Natural killer cell (primary cell): ENCODE measurements at regions not wholly inside any gene's neighbourhood (a gene's known extent, or its start where the extent isn't known, plus 50 kb on each side); places are given as distances from the start of the nearest gene placed in this dataset.

Experiments used
- ATAC-seq, 3 donors: fragments of 150-1000 bp in 2 of 3; fragments of 200-7000 bp in 1 of 3; cut with Tn5 transposase; 1 replicate in 1 of 3; 2 replicates in 2 of 3; pipeline ENCODE4 v1.10.0; 2021; ENCODE audit warnings: mild to moderate bottlenecking in 2 of 3, moderate library complexity in 2 of 3
- DNase-seq, 2 donors: peaks; one replicate each; pipeline versions ENCODE4 v3.0.0 to v3.0.0-alpha.2; 2013 to 2021; ENCODE audit warnings: mixed read lengths in 1 of 2
- H3K27ac ChIP-seq: one replicate; pipeline ENCODE4 v1.5.1; 2013; ENCODE audit warnings: mild to moderate bottlenecking, low read length
- H3K27me3 ChIP-seq: one replicate; pipeline ENCODE4 v1.6.1; 2013; ENCODE audit warnings: low read length; ENCODE audit not compliant: control insufficient read depth, insufficient read depth
- H3K36me3 ChIP-seq: one replicate; pipeline ENCODE4 v1.6.1; 2013; ENCODE audit warnings: low read length; ENCODE audit not compliant: control insufficient read depth, insufficient read depth
- H3K4me1 ChIP-seq: one replicate; pipeline ENCODE4 v1.6.1; 2013; ENCODE audit warnings: low read length; ENCODE audit not compliant: control insufficient read depth, insufficient read depth
- H3K4me3 ChIP-seq: one replicate; pipeline ENCODE4 v1.5.1; 2013; ENCODE audit warnings: low read length
- H3K9me3 ChIP-seq: one replicate; pipeline ENCODE4 v1.6.1; 2013; ENCODE audit warnings: low read length; ENCODE audit not compliant: control insufficient read depth, insufficient read depth
- H3K27ac Mint-ChIP-seq, 2 donors: one replicate each; pipeline ENCODE4 v1.8.0; 2022; ENCODE audit warnings: mild to moderate bottlenecking in 2 of 2, mixed read lengths in 2 of 2, moderate library complexity in 1 of 2
- H3K27me3 Mint-ChIP-seq, 2 donors: one replicate each; pipeline ENCODE4 v1.8.0; 2022; ENCODE audit warnings: low read depth in 2 of 2, mixed read lengths in 2 of 2
- H3K36me3 Mint-ChIP-seq: one replicate; pipeline ENCODE4 v1.8.0; 2022; ENCODE audit warnings: mixed read lengths
- H3K4me1 Mint-ChIP-seq, 2 donors: one replicate each; pipeline ENCODE4 v1.8.0; 2022; ENCODE audit warnings: mixed read lengths in 2 of 2
- H3K4me3 Mint-ChIP-seq: one replicate; pipeline ENCODE4 v1.8.0; 2022; ENCODE audit warnings: mild to moderate bottlenecking, moderate library complexity, mixed read lengths
- H3K9me3 Mint-ChIP-seq, 2 donors: one replicate each; pipeline ENCODE4 v1.8.0; 2022; ENCODE audit warnings: mixed read lengths in 2 of 2
- WGBS: methylation state at CpG from one replicate; pipeline ENCODE4 v1.1.7; 2013; ENCODE audit warnings: missing lambda C conversion rate; ENCODE audit not compliant: insufficient coverage; 5-methylcytosine and 5-hydroxymethylcytosine counted together
- intact Hi-C: fragments of 100-400 bp; cut with micrococcal nuclease; formaldehyde crosslinking; loops from one replicate; pipeline ENCODE4 v1.14.2; 2022
- TF ChIP-seq, protein P1 (sequence below): fragments of 200-600 bp; IDR thresholded peaks from one replicate; pipeline ENCODE4 v1.8.0; 2022; ENCODE audit warnings: antibody characterized with exemption

DNA sequence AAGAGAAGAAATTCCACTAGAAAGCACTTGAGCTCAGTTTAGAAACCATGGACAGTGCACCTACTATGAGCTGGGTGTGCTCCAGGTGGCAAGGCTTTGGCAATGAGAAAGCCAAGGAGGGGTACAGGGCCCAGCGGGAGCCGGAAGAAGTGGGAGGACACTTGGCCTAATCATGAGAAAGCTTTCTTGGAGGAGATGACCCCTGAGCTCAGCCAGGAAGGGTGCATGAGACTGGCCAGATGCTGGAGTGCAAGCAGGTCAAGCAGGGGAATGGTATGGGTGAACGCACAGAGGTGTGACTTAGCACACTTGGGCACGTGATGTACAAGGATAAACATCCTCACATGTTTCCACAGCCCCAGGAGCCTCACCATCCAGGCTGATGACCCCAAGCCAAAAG, 97.2 kb upstream of the GLI2 start:
- ATAC-seq: no peak
- no peaks in the 10 kb centered on the region for H3K36me3 ChIP-seq
- H3K36me3 Mint-ChIP-seq: no peaks in the 10 kb centered on the region
- intact Hi-C loops: no loop called here
- H3K4me3 Mint-ChIP-seq: no peak overlapping the region
- no peaks in the 10 kb centered on the region for H3K9me3 Mint-ChIP-seq
- H3K27me3 Mint-ChIP-seq: peaks cover 0 to 10% of the 10 kb centered on the region in 2 donors
- no peak for DNase-seq
- 89% methylated on average over 3 of the region's 4 CpGs for WGBS
- H3K27ac Mint-ChIP-seq: no peak overlapping the region
- no peak overlapping the region for H3K27ac ChIP-seq
- TF ChIP-seq, protein P1, sequence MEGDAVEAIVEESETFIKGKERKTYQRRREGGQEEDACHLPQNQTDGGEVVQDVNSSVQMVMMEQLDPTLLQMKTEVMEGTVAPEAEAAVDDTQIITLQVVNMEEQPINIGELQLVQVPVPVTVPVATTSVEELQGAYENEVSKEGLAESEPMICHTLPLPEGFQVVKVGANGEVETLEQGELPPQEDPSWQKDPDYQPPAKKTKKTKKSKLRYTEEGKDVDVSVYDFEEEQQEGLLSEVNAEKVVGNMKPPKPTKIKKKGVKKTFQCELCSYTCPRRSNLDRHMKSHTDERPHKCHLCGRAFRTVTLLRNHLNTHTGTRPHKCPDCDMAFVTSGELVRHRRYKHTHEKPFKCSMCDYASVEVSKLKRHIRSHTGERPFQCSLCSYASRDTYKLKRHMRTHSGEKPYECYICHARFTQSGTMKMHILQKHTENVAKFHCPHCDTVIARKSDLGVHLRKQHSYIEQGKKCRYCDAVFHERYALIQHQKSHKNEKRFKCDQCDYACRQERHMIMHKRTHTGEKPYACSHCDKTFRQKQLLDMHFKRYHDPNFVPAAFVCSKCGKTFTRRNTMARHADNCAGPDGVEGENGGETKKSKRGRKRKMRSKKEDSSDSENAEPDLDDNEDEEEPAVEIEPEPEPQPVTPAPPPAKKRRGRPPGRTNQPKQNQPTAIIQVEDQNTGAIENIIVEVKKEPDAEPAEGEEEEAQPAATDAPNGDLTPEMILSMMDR: no peak
- H3K4me3 ChIP-seq: no peak overlapping the region
- no peaks in the 10 kb centered on the region for H3K4me1 Mint-ChIP-seq
- no peaks in the 10 kb centered on the region for H3K9me3 ChIP-seq
- no peaks in the 10 kb centered on the region for H3K4me1 ChIP-seq
- no peaks in the 10 kb centered on the region for H3K27me3 ChIP-seq

DNA sequence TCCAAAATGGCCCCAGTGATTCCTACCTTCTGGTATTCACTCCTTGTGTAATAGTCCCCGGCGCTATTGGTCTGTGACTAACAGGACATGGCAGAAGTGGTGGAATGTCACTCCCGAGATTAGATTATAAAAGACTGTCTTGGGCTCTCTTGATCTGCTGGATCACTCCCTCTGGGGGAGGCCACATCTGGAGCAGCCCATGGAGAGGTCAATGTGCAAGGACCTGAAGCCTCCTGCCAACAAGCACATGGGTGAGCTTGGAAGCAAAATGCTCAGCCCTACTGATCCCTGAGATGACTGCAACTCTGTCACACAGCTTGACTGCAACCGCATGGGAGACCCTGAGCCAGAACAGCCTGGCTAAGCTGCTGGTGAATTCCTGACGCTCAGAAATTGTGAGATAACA, 94.3 kb upstream of the GLI2 start:
- no peak overlapping the region for H3K27ac ChIP-seq
- Mint-ChIP-seq H3K36me3 (no peaks in the 10 kb centered on the region), H3K27me3 (peaks cover 5 to 10% of the 10 kb centered on the region in 2 donors), H3K4me3 (no peak overlapping the region), H3K4me1 (no peaks in the 10 kb centered on the region), H3K27ac (no peak overlapping the region), H3K9me3 (no peaks in the 10 kb centered on the region)
- DNase-seq (no peak), ATAC-seq (no peak)
- 85% methylated on average over 5 of the region's 5 CpGs for WGBS
- H3K4me1 ChIP-seq: no peaks in the 10 kb centered on the region
- intact Hi-C loops: no loop called here
- H3K9me3 ChIP-seq: no peaks in the 10 kb centered on the region
- no peak overlapping the region for H3K4me3 ChIP-seq
- no peaks in the 10 kb centered on the region for H3K36me3 ChIP-seq
- TF ChIP-seq, protein P1: no peak
- no peaks in the 10 kb centered on the region for H3K27me3 ChIP-seq

DNA sequence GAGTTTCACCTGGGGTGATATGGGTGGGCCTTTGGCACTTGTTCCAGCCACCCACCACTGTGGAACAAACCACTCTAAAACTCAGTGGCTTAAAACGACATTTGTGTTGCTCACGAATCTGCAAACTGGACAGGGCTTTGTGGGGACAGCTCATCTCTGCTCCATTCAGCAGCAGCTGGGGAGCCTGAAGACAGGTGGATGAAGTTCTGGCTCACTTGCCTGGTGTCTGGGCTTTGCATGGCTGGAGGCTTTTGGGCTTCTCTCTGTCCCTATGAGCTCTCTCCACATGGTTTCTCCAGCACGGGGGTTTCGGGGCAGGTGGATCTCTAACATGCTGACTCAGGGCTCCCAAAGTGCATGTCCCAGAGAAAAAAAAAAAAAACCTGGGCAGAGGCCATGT, 93.0 kb upstream of the GLI2 start:
- ATAC-seq (no peak), DNase-seq (no peak)
- Mint-ChIP-seq H3K4me3 (no peak overlapping the region), H3K27me3 (peaks cover 7 to 8% of the 10 kb centered on the region in 2 donors), H3K9me3 (no peaks in the 10 kb centered on the region), H3K4me1 (no peaks in the 10 kb centered on the region), H3K36me3 (no peaks in the 10 kb centered on the region), H3K27ac (no peak overlapping the region)
- Histone ChIP-seq H3K4me1 (no peaks in the 10 kb centered on the region), H3K27ac (no peak overlapping the region), H3K36me3 (no peaks in the 10 kb centered on the region), H3K9me3 (no peaks in the 10 kb centered on the region), H3K4me3 (no peak overlapping the region), H3K27me3 (no peaks in the 10 kb centered on the region)
- 83% methylated on average over 4 of the region's 4 CpGs for WGBS
- TF ChIP-seq, protein P1: no peak
- intact Hi-C loops: no loop called here

DNA sequence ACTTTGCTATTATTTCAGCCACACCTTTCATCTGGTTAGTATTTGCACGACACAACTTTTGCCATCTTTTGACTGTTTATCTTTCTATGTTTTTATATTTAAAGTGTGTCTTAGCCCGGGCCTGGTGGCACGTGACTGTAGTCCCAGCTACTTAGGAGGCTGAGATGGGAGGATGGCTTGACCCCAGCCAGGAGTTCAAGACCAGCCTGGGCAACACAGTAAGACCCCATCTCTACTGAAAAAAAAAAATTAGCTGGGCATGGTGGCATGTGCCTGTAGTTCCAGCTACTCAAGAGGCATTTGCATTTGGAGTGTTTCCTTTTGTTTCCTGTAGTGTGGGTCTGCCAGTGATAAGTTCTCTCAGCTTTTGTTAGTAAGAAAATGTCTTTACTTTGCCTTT, 88.7 kb upstream of the GLI2 start:
- H3K27me3 ChIP-seq: no peaks in the 10 kb centered on the region
- H3K4me3 ChIP-seq: no peak overlapping the region
- H3K9me3 ChIP-seq: peaks cover 3% of the 10 kb centered on the region
- DNase-seq: no peak
- Mint-ChIP-seq H3K36me3 (peaks cover 10% of the 10 kb centered on the region), H3K27me3 (peaks cover 5 to 7% of the 10 kb centered on the region in 2 donors), H3K4me3 (no peak overlapping the region), H3K27ac (no peak overlapping the region), H3K9me3 (peaks cover 12 to 14% of the 10 kb centered on the region in 2 donors), H3K4me1 (no peaks in the 10 kb centered on the region)
- no peak for ATAC-seq
- H3K27ac ChIP-seq: no peak overlapping the region
- 57% methylated on average over 2 of the region's 3 CpGs for WGBS
- H3K4me1 ChIP-seq: no peaks in the 10 kb centered on the region
- TF ChIP-seq, protein P1: no peak
- intact Hi-C loops: no loop called here
- no peaks in the 10 kb centered on the region for H3K36me3 ChIP-seq
